OCI-LY7 (cell line): ENCODE measurements at regions not wholly inside any gene's neighbourhood (a gene's known extent, or its start where the extent isn't known, plus 50 kb on each side); places are given as distances from the start of the nearest gene placed in this dataset.

ENCODE experiments used
- CTCF ChIP-seq: fragments of 200-600 bp; sonication (generic); conservative IDR thresholded peaks from 2 replicates; pipeline ENCODE4 v1.5.1; 2014; ENCODE audit warnings: mild to moderate bottlenecking, antibody characterized with exemption, low read length, moderate library complexity, mixed read lengths
- EZH2phosphoT487 ChIP-seq: fragments of 200-600 bp; sonication (generic); IDR thresholded peaks from 2 replicates; pipeline ENCODE4 v1.6.1; 2018; ENCODE audit warnings: low read depth, borderline replicate concordance, mild to moderate bottlenecking, mixed run types, antibody characterized with exemption, low read length, moderate library complexity, mixed read lengths

DNA sequence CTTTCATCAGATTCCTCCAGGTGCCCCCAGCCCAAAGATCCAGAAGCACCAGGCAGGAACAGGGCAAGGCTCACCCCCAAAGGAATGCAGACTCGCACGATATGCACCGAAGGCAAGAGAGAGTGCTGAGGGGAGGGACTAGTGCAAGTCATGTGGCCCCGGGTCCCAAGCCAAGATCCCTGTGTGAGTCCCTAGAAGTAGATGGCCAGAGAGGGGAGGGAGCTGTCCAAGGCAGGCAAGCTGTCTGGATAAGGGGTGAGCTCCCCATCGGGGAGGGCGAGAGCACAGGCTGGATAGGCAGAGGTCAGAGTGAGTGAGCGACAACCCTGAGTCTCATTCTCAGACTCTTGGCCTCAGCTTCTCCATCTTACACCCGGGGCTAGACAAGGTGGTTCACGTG is 171.5 kb upstream of the LINGO1 start:
- TF ChIP-seq CTCF (no peak), EZH2phosphoT487 (no peak)
